ENCODE measurements at regions not wholly inside any gene's neighbourhood (a gene's known extent, or its start where the extent isn't known, plus 50 kb on each side); places are given as distances from the start of the nearest gene placed in this dataset.
"Not testable (repeated sequence)": the region's sequence is repeated elsewhere in the genome, so short reads cannot be mapped to it uniquely, and the experiment has no call there.

GRCh38 chr7:131035088-131035770 is 292.4 kb upstream of the MKLN1 start:
- DNase-seq (ENCODE audit: low read depth in 4 of 4, low spot score in 3 of 4), result no peak

GRCh38 chr7:131038153-131038552 is 289.5 kb upstream of the MKLN1 start:
- no peak for DNase-seq (ENCODE audit: low read depth in 4 of 4, low spot score in 3 of 4)

- DNase-seq (ENCODE audit: low read depth in 4 of 4, low spot score in 3 of 4), result no peak
Measured at GRCh38 chr7:131039355-131039762, 288.3 kb upstream of the MKLN1 start.

GRCh38 chr7:131039836-131040235 is 287.8 kb upstream of the MKLN1 start:
- DNase-seq (ENCODE audit: low read depth in 4 of 4, low spot score in 3 of 4), result no peak

GRCh38 chr7:131040467-131040932 is 287.2 kb upstream of the MKLN1 start:
- peak in 3 of 4 donors; percentile 32 to 54 (median 44) for DNase-seq (ENCODE audit: low read depth in 4 of 4, low spot score in 3 of 4)

- not testable (repeated sequence) for DNase-seq (ENCODE audit: low read depth in 4 of 4, low spot score in 3 of 4)
Measured at GRCh38 chr7:131041012-131041695, 286.5 kb upstream of the MKLN1 start.

GRCh38 chr7:131042269-131043160 is 285.2 kb upstream of the MKLN1 start:
- DNase-seq (ENCODE audit: low read depth in 4 of 4, low spot score in 3 of 4), result no peak

GRCh38 chr7:131045526-131045925 is 282.1 kb upstream of the MKLN1 start:
- no peak for DNase-seq (ENCODE audit: low read depth in 4 of 4, low spot score in 3 of 4)

- no peak for DNase-seq (ENCODE audit: low read depth in 4 of 4, low spot score in 3 of 4)
Measured at GRCh38 chr7:131046246-131046645, 281.4 kb upstream of the MKLN1 start.

GRCh38 chr7:131047651-131048304 is 279.9 kb upstream of the MKLN1 start:
- DNase-seq (ENCODE audit: low read depth in 4 of 4, low spot score in 3 of 4), result no peak

- no peak for DNase-seq (ENCODE audit: low read depth in 4 of 4, low spot score in 3 of 4)
Measured at GRCh38 chr7:131051304-131051703, 276.4 kb upstream of the MKLN1 start.

GRCh38 chr7:131052285-131052904 is 275.3 kb upstream of the MKLN1 start:
- no peak for DNase-seq (ENCODE audit: low read depth in 4 of 4, low spot score in 3 of 4)

GRCh38 chr7:131056007-131056406 is 271.7 kb upstream of the MKLN1 start:
- DNase-seq (ENCODE audit: low read depth in 4 of 4, low spot score in 3 of 4), result no peak

GRCh38 chr7:131057015-131057793 is 270.5 kb upstream of the MKLN1 start:
- DNase-seq (ENCODE audit: low read depth in 4 of 4, low spot score in 3 of 4), result peak in 2 of 4 donors; percentile 12 to 32

GRCh38 chr7:131057794-131058070 is 269.9 kb upstream of the MKLN1 start:
- DNase-seq (ENCODE audit: low read depth in 4 of 4, low spot score in 3 of 4), result no peak

GRCh38 chr7:131058561-131059288 is 269.0 kb upstream of the MKLN1 start:
- DNase-seq (ENCODE audit: low read depth in 4 of 4, low spot score in 3 of 4), result not testable (repeated sequence)

- not testable (repeated sequence) for DNase-seq (ENCODE audit: low read depth in 4 of 4, low spot score in 3 of 4)
Measured at GRCh38 chr7:131059401-131059800, 268.3 kb upstream of the MKLN1 start.

- DNase-seq (ENCODE audit: low read depth in 4 of 4, low spot score in 3 of 4), result no peak
Measured at GRCh38 chr7:131061158-131061557, 266.5 kb upstream of the MKLN1 start.

- no peak for DNase-seq (ENCODE audit: low read depth in 4 of 4, low spot score in 3 of 4)
Measured at GRCh38 chr7:131061818-131062217, 265.9 kb upstream of the MKLN1 start.
